A549 (cell line): ENCODE measurements at regions not wholly inside any gene's neighbourhood (a gene's known extent, or its start where the extent isn't known, plus 50 kb on each side); places are given as distances from the start of the nearest gene placed in this dataset.

Source experiments
- ATAC-seq, 2 experiments: fragments of 200-7000 bp in 1 of 2; fragments of >200 bp in 1 of 2; cut with Nextera tagmentation in 1 of 2; cut with Tn5 transposase in 1 of 2; 3 replicates each; pipeline versions ENCODE4 v1.8.0 to v1.9.1; 2018 to 2020; ENCODE audit warnings: mild to moderate bottlenecking in 1 of 2, moderate library complexity in 1 of 2
- CTCF ChIA-PET: fragments of 300-600 bp; sonication (Branson Sonifier 250); formaldehyde crosslinking; extraction: SDS; loops from one replicate; lab custom pipeline; 2021; ENCODE audit warnings: antibody characterized with exemption, inconsistent platforms; lab: Yijun Ruan, JAX
- POLR2A ChIA-PET: fragments of 350-600 bp; formaldehyde crosslinking; extraction: SDS; loops from one replicate; lab custom pipeline; 2021; ENCODE audit warnings: antibody characterized with exemption, inconsistent platforms; lab: Yijun Ruan, JAX
- DNase-seq, 2 experiments: peaks; one replicate each; pipeline versions ENCODE4 v3.0.0 to v3.0.0-alpha.2; 2011 to 2016; ENCODE audit warnings: low read depth in 1 of 2, low spot score in 1 of 2
- FAIRE-seq: peaks from 2 replicates; lab custom pipeline; 2011; peaks lifted over from hg19 to GRCh38; lab: Jason Lieb, UNC
- H3K27ac ChIP-seq, 2 experiments: fragments of >200 bp; sonication (Bioruptor Twin); formaldehyde crosslinking; 3 replicates each; pipeline ENCODE4 v1.5.1; 2016 to 2017
- H3K4me1 ChIP-seq: fragments of >200 bp; sonication (Bioruptor Twin); formaldehyde crosslinking; 3 replicates; pipeline ENCODE4 v1.6.1; 2016
- H3K4me2 ChIP-seq: fragments of >200 bp; sonication (Bioruptor Twin); formaldehyde crosslinking; 3 replicates; pipeline ENCODE4 v1.6.1; 2016
- H3K4me3 ChIP-seq: fragments of >200 bp; sonication (Bioruptor Twin); formaldehyde crosslinking; 3 replicates; pipeline ENCODE4 v1.5.1; 2016
- H3K9me3 ChIP-seq: fragments of >200 bp; sonication (Bioruptor Twin); formaldehyde crosslinking; 3 replicates; pipeline ENCODE4 v1.6.1; 2016
- CHD2 ChIP-seq: fragments of 150-350 bp; IDR thresholded peaks from 2 replicates; pipeline ENCODE4 v1.6.1; 2014; ENCODE audit warnings: low read length; ENCODE audit not compliant: partially characterized antibody
- CHD4 ChIP-seq: fragments of 200-600 bp; sonication (generic); IDR thresholded peaks from 2 replicates; pipeline ENCODE4 v1.6.1; 2016; ENCODE audit warnings: antibody characterized with exemption, mild to moderate bottlenecking, borderline replicate concordance
- EP300 ChIP-seq, 2 experiments: fragments of >200 bp; sonication (Bioruptor Twin); formaldehyde crosslinking; IDR thresholded peaks; 2 replicates in 1 of 2; 3 replicates in 1 of 2; pipeline ENCODE4 v1.6.1; 2016 to 2017
- ESRRA ChIP-seq: fragments of 150-350 bp; IDR thresholded peaks from 2 replicates; pipeline ENCODE4 v1.6.1; 2014; ENCODE audit warnings: mild to moderate bottlenecking, low read length, borderline replicate concordance
- FOSL2 ChIP-seq, 2 experiments: fragments of 450-650 bp in 1 of 2; fragments of >200 bp in 1 of 2; sonication (Bioruptor Twin) in 1 of 2; formaldehyde crosslinking; IDR thresholded peaks; 2 replicates each; pipeline versions ENCODE4 v1.5.0 to v1.6.1; 2016 to 2020; ENCODE audit warnings: mild to moderate bottlenecking in 1 of 2, moderate library complexity in 1 of 2
- FOXS1 ChIP-seq: fragments of 250-450 bp; sonication (Bioruptor Pico); IDR thresholded peaks from 2 replicates; pipeline ENCODE4 v1.5.0; 2020; ENCODE audit warnings: mild to moderate bottlenecking, moderate library complexity
- HEYL ChIP-seq: fragments of 250-450 bp; sonication (Bioruptor Pico); IDR thresholded peaks from 2 replicates; pipeline ENCODE4 v1.8.0; 2021; ENCODE audit warnings: mild to moderate bottlenecking, moderate library complexity
- JUNB ChIP-seq: fragments of >200 bp; sonication (Bioruptor Twin); formaldehyde crosslinking; IDR thresholded peaks from 2 replicates; pipeline ENCODE4 v1.6.1; 2016
- KDM1A ChIP-seq: fragments of 200-600 bp; sonication (generic); IDR thresholded peaks from 2 replicates; pipeline ENCODE4 v1.6.1; 2016; ENCODE audit warnings: low read depth, mild to moderate bottlenecking
- MAFK ChIP-seq: fragments of 450-650 bp; IDR thresholded peaks from 2 replicates; pipeline ENCODE4 v1.6.1; 2014; ENCODE audit not compliant: partially characterized antibody
- MYC ChIP-seq: IDR thresholded peaks from 2 replicates; pipeline ENCODE4 v1.6.1; 2012; ENCODE audit warnings: mild to moderate bottlenecking, inconsistent platforms, low read length, improper control_type of control experiment, borderline replicate concordance
- NFE2L2 ChIP-seq: fragments of 150-350 bp; conservative IDR thresholded peaks from 2 replicates; pipeline ENCODE4 v1.6.1; 2014; ENCODE audit warnings: low read length
- NR3C1 ChIP-seq: fragments of >200 bp; sonication (Bioruptor Twin); formaldehyde crosslinking; IDR thresholded peaks from 3 replicates; pipeline ENCODE4 v1.6.1; 2017
- PHF8 ChIP-seq: fragments of 200-600 bp; sonication (generic); IDR thresholded peaks from 2 replicates; pipeline ENCODE4 v1.6.1; 2016; ENCODE audit warnings: low read depth, mild to moderate bottlenecking, antibody characterized with exemption, moderate library complexity, borderline replicate concordance
- POLR2AphosphoS2 ChIP-seq: conservative IDR thresholded peaks from 2 replicates; pipeline ENCODE4 v1.6.1; 2012; ENCODE audit warnings: low read length, improper control_type of control experiment, inconsistent platforms
- RAD21 ChIP-seq, 2 experiments: fragments of >200 bp in 1 of 2; sonication (Bioruptor Twin) in 1 of 2; formaldehyde crosslinking in 1 of 2; IDR thresholded peaks in 1 of 2; conservative IDR thresholded peaks in 1 of 2; 2 replicates in 1 of 2; 3 replicates in 1 of 2; pipeline ENCODE4 v1.6.1; 2012 to 2018; ENCODE audit warnings: inconsistent platforms in 1 of 2
- RFX5 ChIP-seq: fragments of 450-650 bp; IDR thresholded peaks from 2 replicates; pipeline ENCODE4 v1.7.1; 2014; ENCODE audit warnings: antibody characterized with exemption, mild to moderate bottlenecking, moderate library complexity
- TFCP2L1 ChIP-seq: fragments of 250-450 bp; sonication (Bioruptor Pico); IDR thresholded peaks from 2 replicates; pipeline ENCODE4 v1.5.0; 2021; ENCODE audit warnings: mild to moderate bottlenecking
- TP53 ChIP-seq: fragments of 250-450 bp; sonication (Bioruptor Pico); IDR thresholded peaks from 2 replicates; pipeline ENCODE4 v1.5.0; 2021; ENCODE audit warnings: mild to moderate bottlenecking, moderate library complexity
- ZFP36 ChIP-seq: fragments of 450-650 bp; IDR thresholded peaks from 2 replicates; pipeline ENCODE4 v1.6.1; 2014; ENCODE audit warnings: borderline replicate concordance; ENCODE audit not compliant: partially characterized antibody
- WGBS: methylation state at CpG from one replicate; pipeline ENCODE4 v1.1.6; 2017; ENCODE audit errors: missing lambda C conversion rate; 5-methylcytosine and 5-hydroxymethylcytosine counted together
- TF ChIP-seq, protein P1 (sequence below): IDR thresholded peaks from 2 replicates; pipeline ENCODE4 v1.6.1; 2012; ENCODE audit warnings: low read depth, borderline replicate concordance
- TF ChIP-seq, protein P2 (sequence below): IDR thresholded peaks from 2 replicates; pipeline ENCODE4 v1.6.1; 2012
- TF ChIP-seq, protein P3 (sequence below): IDR thresholded peaks from 2 replicates; pipeline ENCODE4 v1.6.1; 2012
- TF ChIP-seq, protein P4 (sequence below): fragments of >200 bp; sonication (Bioruptor Twin); formaldehyde crosslinking; IDR thresholded peaks from 3 replicates; pipeline ENCODE4 v1.5.1; 2016
- TF ChIP-seq, protein P5 (sequence below): fragments of 450-650 bp; IDR thresholded peaks from 2 replicates; pipeline ENCODE4 v1.6.1; 2014; ENCODE audit warnings: antibody characterized with exemption

DNA sequence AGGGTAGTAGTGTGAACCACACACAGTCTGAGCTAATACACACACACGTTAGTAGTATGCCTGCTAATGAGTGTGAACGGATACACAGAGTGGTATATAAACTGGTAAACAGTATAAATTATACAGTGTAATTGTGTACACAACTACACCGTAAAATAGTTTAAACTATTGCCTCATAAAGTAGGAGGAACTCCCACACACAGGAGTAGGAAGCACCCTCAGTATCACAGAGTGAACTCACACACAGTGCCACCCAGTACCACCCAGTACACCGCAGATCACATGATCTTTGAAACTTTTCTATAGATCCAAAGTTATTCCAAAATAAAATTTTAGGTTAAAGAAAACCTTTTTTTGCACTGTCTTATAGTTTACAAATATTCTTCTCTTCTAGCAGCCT lies 275.1 kb downstream of the ADGRA3 start:
- CTCF ChIA-PET, result no interaction called here
- Histone ChIP-seq H3K4me3 (no peak overlapping the region), H3K4me1 (no peaks in the 10 kb centered on the region), H3K27ac (no peak overlapping the region), H3K4me2 (no peak overlapping the region), H3K9me3 (no peaks in the 10 kb centered on the region)
- ATAC-seq (no peak), DNase-seq (no peak), FAIRE-seq (no peak)
- TF ChIP-seq CHD4 (no peak), NR3C1 (no peak), EP300 (IDR thresholded peaks at IDR 0.05) (no peak), MAFK (no peak), ESRRA (no peak), TP53 (CRISPR knock-in tag) (no peak), CHD2 (no peak), TFCP2L1 (CRISPR knock-in tag) (no peak), FOXS1 (CRISPR knock-in tag) (no peak), NFE2L2 (no peak), HEYL (CRISPR knock-in tag) (no peak), JUNB (no peak), RAD21 (conservative IDR thresholded peaks at IDR 0.05 in 1 of 2, IDR thresholded peaks at IDR 0.05 in 1 of 2) (no peak), ZFP36 (no peak), KDM1A (no peak), RFX5 (no peak), FOSL2 (IDR thresholded peaks at IDR 0.05) (no peak), FOSL2 (CRISPR knock-in tag; IDR thresholded peaks at IDR 0.05) (no peak)
- TF ChIP-seq, protein P1, sequence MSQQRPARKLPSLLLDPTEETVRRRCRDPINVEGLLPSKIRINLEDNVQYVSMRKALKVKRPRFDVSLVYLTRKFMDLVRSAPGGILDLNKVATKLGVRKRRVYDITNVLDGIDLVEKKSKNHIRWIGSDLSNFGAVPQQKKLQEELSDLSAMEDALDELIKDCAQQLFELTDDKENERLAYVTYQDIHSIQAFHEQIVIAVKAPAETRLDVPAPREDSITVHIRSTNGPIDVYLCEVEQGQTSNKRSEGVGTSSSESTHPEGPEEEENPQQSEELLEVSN, result no peak
- TF ChIP-seq, protein P2, sequence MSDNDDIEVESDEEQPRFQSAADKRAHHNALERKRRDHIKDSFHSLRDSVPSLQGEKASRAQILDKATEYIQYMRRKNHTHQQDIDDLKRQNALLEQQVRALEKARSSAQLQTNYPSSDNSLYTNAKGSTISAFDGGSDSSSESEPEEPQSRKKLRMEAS, result no peak
- TF ChIP-seq, protein P3, sequence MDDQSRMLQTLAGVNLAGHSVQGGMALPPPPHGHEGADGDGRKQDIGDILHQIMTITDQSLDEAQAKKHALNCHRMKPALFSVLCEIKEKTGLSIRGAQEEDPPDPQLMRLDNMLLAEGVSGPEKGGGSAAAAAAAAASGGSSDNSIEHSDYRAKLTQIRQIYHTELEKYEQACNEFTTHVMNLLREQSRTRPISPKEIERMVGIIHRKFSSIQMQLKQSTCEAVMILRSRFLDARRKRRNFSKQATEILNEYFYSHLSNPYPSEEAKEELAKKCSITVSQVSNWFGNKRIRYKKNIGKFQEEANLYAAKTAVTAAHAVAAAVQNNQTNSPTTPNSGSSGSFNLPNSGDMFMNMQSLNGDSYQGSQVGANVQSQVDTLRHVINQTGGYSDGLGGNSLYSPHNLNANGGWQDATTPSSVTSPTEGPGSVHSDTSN, result no peak
- POLR2A ChIA-PET, result no interaction called here
- 12% methylated on average over 4 of the region's 4 CpGs for WGBS

DNA sequence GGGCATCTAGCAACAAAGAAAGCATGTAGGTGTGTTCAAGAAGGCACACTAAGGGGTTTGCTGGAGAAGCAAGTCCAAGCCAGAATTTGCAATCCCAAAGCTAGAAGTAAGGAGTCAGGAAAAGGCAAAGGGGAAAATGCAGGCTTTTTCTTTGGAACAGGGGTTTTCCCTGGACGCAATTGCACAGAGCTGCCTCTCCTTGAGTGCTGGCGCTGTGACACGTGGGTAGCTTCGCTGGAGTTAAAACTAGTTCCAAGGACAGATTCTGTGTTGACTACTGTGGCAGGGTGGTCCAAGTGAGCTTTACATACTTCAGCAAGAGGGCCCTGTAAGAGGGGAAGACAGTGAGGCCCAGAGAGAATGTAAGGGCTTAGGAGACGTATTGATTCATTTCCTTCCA lies 277.1 kb downstream of the ADGRA3 start:
- no peak overlapping the region for H3K27ac ChIP-seq
- TF ChIP-seq, protein P4, sequence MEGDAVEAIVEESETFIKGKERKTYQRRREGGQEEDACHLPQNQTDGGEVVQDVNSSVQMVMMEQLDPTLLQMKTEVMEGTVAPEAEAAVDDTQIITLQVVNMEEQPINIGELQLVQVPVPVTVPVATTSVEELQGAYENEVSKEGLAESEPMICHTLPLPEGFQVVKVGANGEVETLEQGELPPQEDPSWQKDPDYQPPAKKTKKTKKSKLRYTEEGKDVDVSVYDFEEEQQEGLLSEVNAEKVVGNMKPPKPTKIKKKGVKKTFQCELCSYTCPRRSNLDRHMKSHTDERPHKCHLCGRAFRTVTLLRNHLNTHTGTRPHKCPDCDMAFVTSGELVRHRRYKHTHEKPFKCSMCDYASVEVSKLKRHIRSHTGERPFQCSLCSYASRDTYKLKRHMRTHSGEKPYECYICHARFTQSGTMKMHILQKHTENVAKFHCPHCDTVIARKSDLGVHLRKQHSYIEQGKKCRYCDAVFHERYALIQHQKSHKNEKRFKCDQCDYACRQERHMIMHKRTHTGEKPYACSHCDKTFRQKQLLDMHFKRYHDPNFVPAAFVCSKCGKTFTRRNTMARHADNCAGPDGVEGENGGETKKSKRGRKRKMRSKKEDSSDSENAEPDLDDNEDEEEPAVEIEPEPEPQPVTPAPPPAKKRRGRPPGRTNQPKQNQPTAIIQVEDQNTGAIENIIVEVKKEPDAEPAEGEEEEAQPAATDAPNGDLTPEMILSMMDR, result no peak
- no peak for TF ChIP-seq KDM1A
- TF ChIP-seq POLR2AphosphoS2, result no peak
- TF ChIP-seq, protein P5, sequence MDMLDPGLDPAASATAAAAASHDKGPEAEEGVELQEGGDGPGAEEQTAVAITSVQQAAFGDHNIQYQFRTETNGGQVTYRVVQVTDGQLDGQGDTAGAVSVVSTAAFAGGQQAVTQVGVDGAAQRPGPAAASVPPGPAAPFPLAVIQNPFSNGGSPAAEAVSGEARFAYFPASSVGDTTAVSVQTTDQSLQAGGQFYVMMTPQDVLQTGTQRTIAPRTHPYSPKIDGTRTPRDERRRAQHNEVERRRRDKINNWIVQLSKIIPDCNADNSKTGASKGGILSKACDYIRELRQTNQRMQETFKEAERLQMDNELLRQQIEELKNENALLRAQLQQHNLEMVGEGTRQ, result no peak
- TF ChIP-seq TP53 (CRISPR knock-in tag), result no peak
- TF ChIP-seq RFX5, result no peak
- no peak for TF ChIP-seq PHF8
- no peak for TF ChIP-seq MYC
- TF ChIP-seq, all 56 proteins: peak for 0
- Histone ChIP-seq H3K4me1 (no peaks in the 10 kb centered on the region), H3K9me3 (no peaks in the 10 kb centered on the region), H3K4me2 (no peak overlapping the region), H3K4me3 (no peak overlapping the region)
- ATAC-seq (peak in 1 of 2 experiments; percentile 57; a peak in 1 of 6 replicates), DNase-seq (peak in 1 of 2 experiments; percentile 4), FAIRE-seq (no peak)
- ChIA-PET POLR2A (no interaction called here), CTCF (no interaction called here)
- WGBS, result 13% methylated on average over 5 of the region's 5 CpGs
